Sigmoid colon (tissue), 6 donors: ENCODE measurements at regions not wholly inside any gene's neighbourhood (a gene's known extent, or its start where the extent isn't known, plus 50 kb on each side); places are given as distances from the start of the nearest gene placed in this dataset.

ENCODE experiments used
- DNase-seq: peaks from one replicate; pipeline ENCODE4 v3.0.0-alpha.2; 2019
- H3K27ac ChIP-seq, 4 donors: fragments of 200-600 bp; sonication (generic); one replicate each; pipeline ENCODE4 v1.5.1; 2016 to 2019; ENCODE audit warnings: mild to moderate bottlenecking in 1 of 4
- H3K27me3 ChIP-seq, 3 donors: fragments of 200-600 bp; sonication (generic); one replicate each; pipeline ENCODE4 v1.5.1; 2019; ENCODE audit warnings: mild to moderate bottlenecking in 1 of 3
- H3K36me3 ChIP-seq, 4 donors: fragments of 200-600 bp; sonication (generic); one replicate each; pipeline ENCODE4 v1.5.1; 2016 to 2019
- H3K4me1 ChIP-seq, 4 donors: fragments of 200-600 bp; sonication (generic); one replicate each; pipeline ENCODE4 v1.5.1; 2017 to 2019
- H3K4me3 ChIP-seq, 4 donors: fragments of 200-600 bp; sonication (generic); one replicate each; pipeline ENCODE4 v1.5.1; 2017 to 2019; ENCODE audit warnings: mild to moderate bottlenecking in 2 of 4, moderate library complexity in 1 of 4
- H3K9me3 ChIP-seq, 4 donors: fragments of 200-600 bp in 3 of 4; sonication (generic) in 3 of 4; one replicate each; pipeline versions ENCODE4 v1.5.1 to v1.6.1; 2013 to 2019
- EP300 ChIP-seq, 4 donors: sonication (generic); formaldehyde crosslinking; IDR thresholded peaks; one replicate each; pipeline ENCODE4 v1.6.1; 2017; ENCODE audit warnings: antibody characterized with exemption in 4 of 4
- POLR2A ChIP-seq, 2 donors: fragments of 450-650 bp; IDR thresholded peaks; one replicate each; pipeline ENCODE4 v1.6.1; 2016; ENCODE audit warnings: antibody characterized with exemption in 2 of 2, mild to moderate bottlenecking in 2 of 2, moderate library complexity in 2 of 2
- POLR2AphosphoS5 ChIP-seq, 4 donors: sonication (generic); formaldehyde crosslinking; IDR thresholded peaks; one replicate each; pipeline ENCODE4 v1.6.1; 2017; ENCODE audit warnings: antibody characterized with exemption in 4 of 4
- WGBS, 2 donors: extraction: QIAGEN DNeasy Blood & Tissue Kit; methylation state at CpG; one replicate each; pipeline ENCODE4 v1.1.7; 2013; 5-methylcytosine and 5-hydroxymethylcytosine counted together
- intact Hi-C: fragments of 100-400 bp; cut with DNase I; formaldehyde crosslinking; loops from one replicate; pipeline ENCODE4 v1.15.1; 2023
- TF ChIP-seq, protein P1 (sequence below), 4 experiments: fragments of 450-650 bp in 3 of 4; fragments of 200-600 bp in 1 of 4; IDR thresholded peaks; one replicate each; pipeline ENCODE4 v1.5.1; 2016 to 2019; ENCODE audit warnings: antibody characterized with exemption in 4 of 4, mild to moderate bottlenecking in 3 of 4, moderate library complexity in 2 of 4
- donor health status: healthy with polysubstance abuse.
- donor health status: healthy.

DNA sequence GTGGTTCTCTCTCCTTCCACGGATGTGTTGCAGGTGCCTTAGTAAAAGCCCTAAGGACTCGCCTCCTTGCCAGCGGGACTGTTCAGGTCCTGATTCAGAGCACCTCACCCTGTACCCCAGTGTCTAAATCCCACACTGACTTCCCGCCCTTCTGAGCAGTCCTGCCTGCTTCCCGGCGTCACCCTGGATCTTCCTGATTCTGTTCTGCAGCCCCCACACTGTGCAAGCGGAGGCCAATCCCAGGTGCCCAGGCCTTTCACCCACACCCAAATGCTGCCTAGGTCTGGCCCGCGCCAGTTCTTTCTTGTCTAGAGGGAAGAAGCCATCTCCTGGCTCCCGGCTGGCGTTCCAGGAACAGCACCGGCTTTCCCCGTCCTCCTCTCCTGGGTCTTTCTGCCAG is 95.9 kb upstream of the GALNT2 start:
- H3K9me3 ChIP-seq: peaks cover 0 to 5% (median 2%) of the 10 kb centered on the region in 4 donors
- DNase-seq: no peak
- 93 to 94% methylated on average over 13 of the region's 13 CpGs for WGBS, 2 donors
- no peaks in the 10 kb centered on the region for H3K36me3 ChIP-seq
- intact Hi-C loops: no loop called here
- TF ChIP-seq EP300 (IDR thresholded peaks at IDR 0.05): no peak
- TF ChIP-seq, protein P1, sequence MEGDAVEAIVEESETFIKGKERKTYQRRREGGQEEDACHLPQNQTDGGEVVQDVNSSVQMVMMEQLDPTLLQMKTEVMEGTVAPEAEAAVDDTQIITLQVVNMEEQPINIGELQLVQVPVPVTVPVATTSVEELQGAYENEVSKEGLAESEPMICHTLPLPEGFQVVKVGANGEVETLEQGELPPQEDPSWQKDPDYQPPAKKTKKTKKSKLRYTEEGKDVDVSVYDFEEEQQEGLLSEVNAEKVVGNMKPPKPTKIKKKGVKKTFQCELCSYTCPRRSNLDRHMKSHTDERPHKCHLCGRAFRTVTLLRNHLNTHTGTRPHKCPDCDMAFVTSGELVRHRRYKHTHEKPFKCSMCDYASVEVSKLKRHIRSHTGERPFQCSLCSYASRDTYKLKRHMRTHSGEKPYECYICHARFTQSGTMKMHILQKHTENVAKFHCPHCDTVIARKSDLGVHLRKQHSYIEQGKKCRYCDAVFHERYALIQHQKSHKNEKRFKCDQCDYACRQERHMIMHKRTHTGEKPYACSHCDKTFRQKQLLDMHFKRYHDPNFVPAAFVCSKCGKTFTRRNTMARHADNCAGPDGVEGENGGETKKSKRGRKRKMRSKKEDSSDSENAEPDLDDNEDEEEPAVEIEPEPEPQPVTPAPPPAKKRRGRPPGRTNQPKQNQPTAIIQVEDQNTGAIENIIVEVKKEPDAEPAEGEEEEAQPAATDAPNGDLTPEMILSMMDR (IDR thresholded peaks at IDR 0.05): no peak
- no peak for TF ChIP-seq POLR2A (IDR thresholded peaks at IDR 0.05)
- no peak for TF ChIP-seq POLR2AphosphoS5 (IDR thresholded peaks at IDR 0.05)
- H3K4me1 ChIP-seq: no peaks in the 10 kb centered on the region
- no peak overlapping the region for H3K4me3 ChIP-seq
- H3K27me3 ChIP-seq: no peaks in the 10 kb centered on the region
- H3K27ac ChIP-seq: no peak overlapping the region

- Histone ChIP-seq H3K27me3 (no peaks in the 10 kb centered on the region), H3K36me3 (no peaks in the 10 kb centered on the region), H3K27ac (no peak overlapping the region), H3K4me3 (no peak overlapping the region), H3K4me1 (no peaks in the 10 kb centered on the region), H3K9me3 (peaks cover 0 to 7% (median 2%) of the 10 kb centered on the region in 4 donors)
- WGBS, 2 donors: 54 to 78% methylated on average over 9 of the region's 9 CpGs
- no peak for DNase-seq
- intact Hi-C loops: no loop called here
- TF ChIP-seq POLR2AphosphoS5 (IDR thresholded peaks at IDR 0.05) (no peak), EP300 (IDR thresholded peaks at IDR 0.05) (no peak), POLR2A (IDR thresholded peaks at IDR 0.05) (no peak)
- TF ChIP-seq, protein P1 (IDR thresholded peaks at IDR 0.05): no peak
Measured at GRCh38 chr1:229972600-229973296, 94.3 kb upstream of the GALNT2 start.

GRCh38 chr1:229973297-229973612 is 93.8 kb upstream of the GALNT2 start:
- Histone ChIP-seq H3K27ac (no peak overlapping the region), H3K36me3 (no peaks in the 10 kb centered on the region), H3K9me3 (peaks cover 0 to 7% (median 2%) of the 10 kb centered on the region in 4 donors), H3K27me3 (no peaks in the 10 kb centered on the region), H3K4me3 (no peak overlapping the region), H3K4me1 (no peaks in the 10 kb centered on the region)
- intact Hi-C loops: no loop called here
- DNase-seq: no peak
- WGBS, 2 donors: 93% methylated on average over 4 of the region's 4 CpGs
- TF ChIP-seq EP300 (IDR thresholded peaks at IDR 0.05): no peak
- no peak for TF ChIP-seq POLR2A (IDR thresholded peaks at IDR 0.05)
- TF ChIP-seq, protein P1 (IDR thresholded peaks at IDR 0.05): no peak

DNA sequence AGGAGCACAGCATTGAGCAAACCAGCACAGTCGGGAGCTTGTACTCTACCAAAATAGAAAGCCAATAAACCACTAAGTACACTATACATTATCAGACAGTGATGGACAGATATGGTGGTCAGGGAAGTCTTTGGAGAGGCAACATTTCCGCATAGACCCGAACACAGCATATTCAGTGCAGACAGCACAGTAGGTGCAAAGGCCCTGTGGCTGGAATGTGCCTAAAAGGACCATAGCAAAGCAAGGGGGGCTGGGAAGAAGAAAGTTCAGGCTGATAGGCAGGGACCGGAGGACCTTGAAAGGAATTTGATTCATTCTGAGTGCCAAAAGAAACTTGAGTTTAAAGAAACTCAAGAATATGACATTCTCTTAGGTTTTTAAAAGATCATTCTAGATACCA is 92.0 kb upstream of the GALNT2 start:
- TF ChIP-seq, protein P1 (IDR thresholded peaks at IDR 0.05): no peak
- Histone ChIP-seq H3K4me1 (no peaks in the 10 kb centered on the region), H3K4me3 (no peak overlapping the region), H3K27me3 (no peaks in the 10 kb centered on the region), H3K36me3 (no peaks in the 10 kb centered on the region), H3K27ac (no peak overlapping the region), H3K9me3 (peaks cover 0 to 7% (median 2%) of the 10 kb centered on the region in 4 donors)
- 94 to 96% methylated on average over 4 of the region's 4 CpGs for WGBS, 2 donors
- DNase-seq: no peak
- intact Hi-C loops: no loop called here

- Histone ChIP-seq H3K4me1 (no peaks in the 10 kb centered on the region), H3K27me3 (no peaks in the 10 kb centered on the region), H3K4me3 (no peak overlapping the region), H3K27ac (no peak overlapping the region), H3K9me3 (peaks cover 0 to 5% (median under 1%) of the 10 kb centered on the region in 4 donors), H3K36me3 (no peaks in the 10 kb centered on the region)
- intact Hi-C loops: no loop called here
- no peak for TF ChIP-seq POLR2AphosphoS5 (IDR thresholded peaks at IDR 0.05)
- TF ChIP-seq, protein P1 (IDR thresholded peaks at IDR 0.05): no peak
- TF ChIP-seq EP300 (IDR thresholded peaks at IDR 0.05): no peak
- TF ChIP-seq POLR2A (IDR thresholded peaks at IDR 0.05): no peak
- no peak for DNase-seq
- WGBS, 2 donors: 11 to 45% methylated on average over 2 of the region's 2 CpGs
Measured at GRCh38 chr1:229980009-229980408, 87.0 kb upstream of the GALNT2 start.
